Peyer's patch (tissue), 4 donors: ENCODE measurements at regions not wholly inside any gene's neighbourhood (a gene's known extent, or its start where the extent isn't known, plus 50 kb on each side); places are given as distances from the start of the nearest gene placed in this dataset.

Experiments used
- DNase-seq, 3 donors: peaks; one replicate each; pipeline ENCODE4 v3.0.0-alpha.2; 2017 to 2019
- H3K27ac ChIP-seq, 4 donors: fragments of 200-600 bp; sonication (generic); one replicate each; pipeline ENCODE4 v1.5.1; 2016 to 2019
- H3K27me3 ChIP-seq, 2 donors: fragments of 200-600 bp; sonication (generic); one replicate each; pipeline ENCODE4 v1.5.1; 2019
- H3K36me3 ChIP-seq, 3 donors: fragments of 200-600 bp; sonication (generic); one replicate each; pipeline ENCODE4 v1.5.1; 2016 to 2019
- H3K4me1 ChIP-seq, 4 donors: fragments of 200-600 bp; sonication (generic); one replicate each; pipeline ENCODE4 v1.5.1; 2016 to 2019
- H3K4me3 ChIP-seq, 4 donors: fragments of 200-600 bp; sonication (generic); 1 replicate in 3 of 4; 2 replicates in 1 of 4; pipeline ENCODE4 v1.5.1; 2016 to 2019; ENCODE audit warnings: mild to moderate bottlenecking in 1 of 4
- H3K9me3 ChIP-seq, 4 donors: fragments of 200-600 bp; sonication (generic); one replicate each; pipeline ENCODE4 v1.5.1; 2016 to 2019; ENCODE audit warnings: mild to moderate bottlenecking in 1 of 4
- POLR2A ChIP-seq, 2 donors: fragments of 450-650 bp; IDR thresholded peaks; one replicate each; pipeline ENCODE4 v1.5.1; 2017; ENCODE audit warnings: antibody characterized with exemption in 2 of 2, mild to moderate bottlenecking in 2 of 2, moderate library complexity in 2 of 2
- TF ChIP-seq, protein P1 (sequence below), 6 experiments: fragments of 450-650 bp in 4 of 6; fragments of 200-600 bp in 2 of 6; sonication (generic) in 1 of 6; IDR thresholded peaks; one replicate each; pipeline ENCODE4 v1.5.1; 2017 to 2019; ENCODE audit warnings: antibody characterized with exemption in 6 of 6, mild to moderate bottlenecking in 3 of 6, moderate library complexity in 1 of 6

DNA sequence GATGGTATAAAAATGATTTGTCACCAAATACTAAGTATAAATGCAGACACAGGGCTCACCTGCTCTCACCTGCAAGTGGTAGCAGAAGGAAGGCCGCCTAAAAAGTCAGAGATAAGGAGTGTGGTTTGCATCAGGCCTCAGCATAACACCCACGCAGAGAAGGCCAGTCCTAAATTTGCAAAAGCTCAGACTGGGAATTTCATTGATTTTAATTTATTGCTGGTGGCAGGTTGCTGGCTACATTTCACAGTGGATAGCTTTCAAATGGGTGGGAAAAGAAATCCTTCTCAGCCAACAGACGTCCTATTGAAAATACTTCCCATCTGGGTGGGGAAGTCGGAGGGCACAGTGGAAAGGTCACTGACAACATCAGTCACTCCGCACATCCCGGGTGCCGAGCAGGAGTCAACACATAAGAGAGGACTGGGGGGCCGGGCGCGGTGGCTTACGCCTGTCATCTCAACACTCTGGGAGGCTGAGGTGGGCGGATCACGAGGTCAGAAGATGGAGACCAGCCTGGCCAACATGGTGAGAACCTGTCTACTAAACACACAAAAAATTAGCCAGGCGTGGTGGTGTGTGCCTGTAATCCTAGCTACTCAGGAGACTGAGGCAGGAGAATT, 561.8 kb upstream of the MKI67 start:
- no peak for DNase-seq
- Histone ChIP-seq H3K27ac (no peak overlapping the region), H3K4me3 (no peak overlapping the region), H3K36me3 (no peaks in the 10 kb centered on the region), H3K4me1 (no peaks in the 10 kb centered on the region), H3K9me3 (no peaks in the 10 kb centered on the region), H3K27me3 (no peaks in the 10 kb centered on the region)
- no peak for TF ChIP-seq POLR2A (IDR thresholded peaks at IDR 0.05)
- TF ChIP-seq, protein P1, sequence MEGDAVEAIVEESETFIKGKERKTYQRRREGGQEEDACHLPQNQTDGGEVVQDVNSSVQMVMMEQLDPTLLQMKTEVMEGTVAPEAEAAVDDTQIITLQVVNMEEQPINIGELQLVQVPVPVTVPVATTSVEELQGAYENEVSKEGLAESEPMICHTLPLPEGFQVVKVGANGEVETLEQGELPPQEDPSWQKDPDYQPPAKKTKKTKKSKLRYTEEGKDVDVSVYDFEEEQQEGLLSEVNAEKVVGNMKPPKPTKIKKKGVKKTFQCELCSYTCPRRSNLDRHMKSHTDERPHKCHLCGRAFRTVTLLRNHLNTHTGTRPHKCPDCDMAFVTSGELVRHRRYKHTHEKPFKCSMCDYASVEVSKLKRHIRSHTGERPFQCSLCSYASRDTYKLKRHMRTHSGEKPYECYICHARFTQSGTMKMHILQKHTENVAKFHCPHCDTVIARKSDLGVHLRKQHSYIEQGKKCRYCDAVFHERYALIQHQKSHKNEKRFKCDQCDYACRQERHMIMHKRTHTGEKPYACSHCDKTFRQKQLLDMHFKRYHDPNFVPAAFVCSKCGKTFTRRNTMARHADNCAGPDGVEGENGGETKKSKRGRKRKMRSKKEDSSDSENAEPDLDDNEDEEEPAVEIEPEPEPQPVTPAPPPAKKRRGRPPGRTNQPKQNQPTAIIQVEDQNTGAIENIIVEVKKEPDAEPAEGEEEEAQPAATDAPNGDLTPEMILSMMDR (IDR thresholded peaks at IDR 0.05) = no peak

DNA sequence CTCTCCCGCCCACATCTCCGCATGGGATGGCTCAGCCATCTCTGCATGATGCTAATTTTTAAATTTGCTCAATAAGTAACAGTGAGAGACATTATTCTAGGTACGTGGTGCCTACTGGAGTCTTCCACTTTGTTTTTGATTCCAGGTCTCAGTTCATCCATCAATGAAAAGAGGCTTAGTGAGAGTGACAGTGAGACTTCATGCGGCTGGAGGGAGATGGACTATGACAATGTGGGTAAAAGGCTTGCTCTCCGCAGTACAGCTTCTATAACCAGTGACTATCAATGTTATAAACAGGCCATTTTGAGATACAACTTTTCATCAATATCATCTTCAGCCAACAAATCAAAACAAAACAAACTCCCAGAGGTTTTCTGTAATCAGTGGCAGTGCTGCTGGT, 563.4 kb upstream of the MKI67 start:
- H3K27me3 ChIP-seq = no peaks in the 10 kb centered on the region
- TF ChIP-seq, protein P1 (IDR thresholded peaks at IDR 0.05) = no peak
- TF ChIP-seq POLR2A (IDR thresholded peaks at IDR 0.05) = no peak
- H3K9me3 ChIP-seq = no peaks in the 10 kb centered on the region
- H3K4me3 ChIP-seq = no peak overlapping the region
- H3K4me1 ChIP-seq = no peaks in the 10 kb centered on the region
- H3K27ac ChIP-seq = no peak overlapping the region
- no peaks in the 10 kb centered on the region for H3K36me3 ChIP-seq
- DNase-seq = no peak

DNA sequence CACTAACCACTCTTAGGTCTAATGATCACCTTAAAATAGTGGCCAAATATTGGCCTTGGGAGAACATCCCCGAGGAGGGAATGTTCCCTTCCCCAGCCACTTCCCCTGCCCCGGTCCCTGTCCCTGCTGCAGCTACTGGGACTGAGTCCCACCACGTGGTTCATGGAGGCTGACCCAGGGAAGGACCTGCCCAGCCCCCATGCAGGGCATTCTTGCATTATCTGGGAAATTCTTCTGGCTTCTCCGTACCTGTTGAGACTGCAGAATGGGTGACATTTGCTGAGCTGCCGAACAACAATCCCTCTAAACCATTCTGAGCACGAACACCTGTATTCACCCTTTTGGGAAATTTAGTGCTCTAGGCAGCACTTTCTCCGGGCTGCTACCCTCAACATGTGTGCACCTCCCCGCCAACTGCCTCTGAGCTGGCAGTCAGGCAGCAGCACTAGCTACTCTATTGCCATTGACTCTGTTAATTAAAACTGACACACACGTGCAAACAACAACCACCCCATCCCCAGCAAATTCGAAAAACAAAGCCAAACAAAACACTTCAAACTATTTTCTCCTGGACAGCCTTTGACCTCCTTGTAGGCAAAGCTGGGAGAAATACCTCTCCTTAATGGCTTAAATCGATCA, 567.4 kb upstream of the MKI67 start:
- no peak overlapping the region for H3K27ac ChIP-seq
- H3K4me3 ChIP-seq = no peak overlapping the region
- no peak for TF ChIP-seq POLR2A (IDR thresholded peaks at IDR 0.05)
- TF ChIP-seq, protein P1 (IDR thresholded peaks at IDR 0.05) = no peak
- H3K9me3 ChIP-seq = no peaks in the 10 kb centered on the region
- no peaks in the 10 kb centered on the region for H3K27me3 ChIP-seq
- H3K4me1 ChIP-seq = no peaks in the 10 kb centered on the region
- no peak for DNase-seq
- no peaks in the 10 kb centered on the region for H3K36me3 ChIP-seq

DNA sequence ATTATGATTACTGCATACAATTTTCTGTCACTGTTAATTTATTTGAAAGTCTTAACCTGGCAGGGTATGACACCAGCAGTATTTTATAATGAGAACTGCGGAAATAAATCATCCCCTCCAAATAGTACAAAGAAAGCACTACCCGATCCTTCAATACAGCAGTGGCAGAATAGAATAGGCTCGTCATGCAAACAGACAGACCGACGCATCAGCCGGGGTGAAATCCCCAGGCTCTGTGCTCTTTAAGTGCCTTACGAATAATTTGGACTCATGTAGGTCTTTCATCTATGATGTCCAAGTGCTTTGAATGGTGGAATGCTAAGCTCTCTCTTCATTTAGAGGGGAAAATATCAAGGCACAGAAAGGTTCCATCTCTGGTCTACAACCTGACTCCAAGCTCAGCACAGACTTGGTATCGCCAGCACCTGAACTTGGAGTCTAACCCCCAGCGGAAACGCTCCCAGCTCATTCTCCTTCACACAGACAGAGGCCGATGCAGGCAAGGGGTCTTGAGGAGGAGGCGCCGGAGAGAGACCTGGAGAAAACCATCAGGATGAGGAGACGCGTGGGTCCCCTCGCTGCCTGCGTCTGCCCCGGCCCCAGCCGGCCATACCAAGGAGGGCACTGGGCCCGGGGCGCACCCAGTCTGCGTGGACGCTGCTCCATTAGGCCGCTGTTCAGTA, 568.1 kb upstream of the MKI67 start:
- DNase-seq = no peak
- H3K27me3 ChIP-seq = no peaks in the 10 kb centered on the region
- H3K9me3 ChIP-seq = no peaks in the 10 kb centered on the region
- TF ChIP-seq, protein P1 (IDR thresholded peaks at IDR 0.05) = no peak
- no peak for TF ChIP-seq POLR2A (IDR thresholded peaks at IDR 0.05)
- no peak overlapping the region for H3K4me3 ChIP-seq
- H3K36me3 ChIP-seq = no peaks in the 10 kb centered on the region
- H3K4me1 ChIP-seq = no peaks in the 10 kb centered on the region
- H3K27ac ChIP-seq = no peak overlapping the region

DNA sequence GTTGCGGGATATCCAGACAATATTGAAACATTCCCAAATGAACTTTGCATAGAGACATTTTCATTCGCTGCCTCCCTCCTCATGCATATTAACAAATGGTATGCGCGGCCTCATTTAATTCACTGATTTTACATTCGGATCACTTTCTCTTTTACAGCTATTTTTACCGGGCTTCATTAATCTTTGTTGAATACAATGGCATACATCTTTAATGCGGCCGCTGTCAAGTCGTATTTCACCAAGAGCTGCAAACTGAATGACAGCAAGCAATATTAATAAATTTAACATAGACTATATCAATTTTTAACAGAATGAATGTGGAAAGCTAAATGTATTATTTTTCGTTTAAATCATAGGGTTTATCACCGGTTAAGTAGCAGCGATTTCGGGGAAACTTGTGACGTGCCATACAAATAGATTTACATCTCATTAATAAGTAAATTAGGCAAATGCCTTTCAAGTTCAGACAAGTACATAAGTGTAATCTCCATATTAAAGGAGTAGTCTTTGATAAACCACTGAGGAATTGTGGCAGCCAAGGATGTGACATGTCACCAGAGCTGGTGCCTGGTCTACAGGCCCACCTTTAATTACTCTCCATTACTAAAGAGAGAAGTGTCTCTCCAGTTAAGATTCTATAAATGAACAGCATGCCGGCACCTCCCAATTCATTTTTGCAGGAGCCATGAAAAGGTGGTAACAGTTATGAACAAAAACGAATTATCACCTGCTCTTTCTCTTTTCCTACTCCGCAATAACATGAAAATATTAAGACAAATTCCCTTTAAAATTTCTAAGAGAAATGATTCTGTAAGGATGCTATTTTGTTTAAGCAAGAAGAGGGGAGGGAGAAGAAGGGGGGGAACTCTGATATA, 568.9 kb upstream of the MKI67 start:
- Histone ChIP-seq H3K4me3 (no peak overlapping the region), H3K27ac (no peak overlapping the region), H3K27me3 (no peaks in the 10 kb centered on the region), H3K4me1 (no peaks in the 10 kb centered on the region), H3K9me3 (no peaks in the 10 kb centered on the region), H3K36me3 (no peaks in the 10 kb centered on the region)
- DNase-seq = no peak
- TF ChIP-seq, protein P1 (IDR thresholded peaks at IDR 0.05) = no peak
- TF ChIP-seq POLR2A (IDR thresholded peaks at IDR 0.05) = no peak
